HEK293 (cell line): ENCODE measurements at regions not wholly inside any gene's neighbourhood (a gene's known extent, or its start where the extent isn't known, plus 50 kb on each side); places are given as distances from the start of the nearest gene placed in this dataset.

ENCODE experiments used
- ATF2 ChIP-seq: fragments of 450-650 bp; formaldehyde crosslinking; IDR thresholded peaks from 2 replicates; pipeline ENCODE4 v1.5.1; 2016; ENCODE audit warnings: missing biosample characterization, missing genetic modification characterization, low read depth
- CTCF ChIP-seq: fragments of 450-650 bp; formaldehyde crosslinking; IDR thresholded peaks from 2 replicates; pipeline ENCODE4 v1.5.1; 2016; ENCODE audit warnings: missing biosample characterization, missing genetic modification characterization
- MEIS1 ChIP-seq: sonication (generic); formaldehyde crosslinking; IDR thresholded peaks from 2 replicates; pipeline ENCODE4 v1.8.1; 2022; ENCODE audit warnings: missing genetic modification reagents, mild to moderate bottlenecking, borderline replicate concordance
- REST ChIP-seq: fragments of 450-650 bp; formaldehyde crosslinking; IDR thresholded peaks from 2 replicates; pipeline ENCODE4 v1.5.1; 2016; ENCODE audit warnings: missing biosample characterization, missing genetic modification characterization
- SP7 ChIP-seq: fragments of 450-650 bp; formaldehyde crosslinking; IDR thresholded peaks from 2 replicates; pipeline ENCODE4 v1.5.1; 2016; ENCODE audit warnings: missing biosample characterization, missing genetic modification characterization
- YY1 ChIP-seq: fragments of 450-650 bp; formaldehyde crosslinking; IDR thresholded peaks from 2 replicates; pipeline ENCODE4 v1.5.1; 2018; ENCODE audit warnings: missing biosample characterization, missing genetic modification characterization
- ZBTB26 ChIP-seq: fragments of 450-650 bp; formaldehyde crosslinking; optimal IDR thresholded peaks from 2 replicates; pipeline ENCODE3; 2016; ENCODE audit warnings: missing biosample characterization, mild to moderate bottlenecking, missing genetic modification characterization
- ZNF221 ChIP-seq: fragments of 450-650 bp; formaldehyde crosslinking; IDR thresholded peaks from 2 replicates; pipeline ENCODE4 v1.5.1; 2017; ENCODE audit warnings: missing biosample characterization, missing genetic modification characterization, borderline replicate concordance
- ZNF223 ChIP-seq: fragments of 450-650 bp; formaldehyde crosslinking; IDR thresholded peaks from 2 replicates; pipeline ENCODE4 v1.5.1; 2016; ENCODE audit warnings: missing biosample characterization, missing genetic modification characterization
- ZNF600 ChIP-seq: fragments of 450-650 bp; formaldehyde crosslinking; IDR thresholded peaks from 2 replicates; pipeline ENCODE4 v1.5.1; 2016; ENCODE audit warnings: missing biosample characterization, missing genetic modification characterization
- ZNF639 ChIP-seq: fragments of 450-650 bp; formaldehyde crosslinking; IDR thresholded peaks from 2 replicates; pipeline ENCODE4 v1.5.1; 2016; ENCODE audit warnings: missing biosample characterization, missing genetic modification characterization
- ZNF776 ChIP-seq: fragments of 450-650 bp; formaldehyde crosslinking; IDR thresholded peaks from 2 replicates; pipeline ENCODE4 v1.5.0; 2017; ENCODE audit warnings: missing biosample characterization, missing genetic modification characterization, borderline replicate concordance

- TF ChIP-seq CTCF (tag by site-specific recombination): no peak
- no peak for TF ChIP-seq ATF2 (tag by site-specific recombination)
- TF ChIP-seq MEIS1 (CRISPR knock-in tag): no peak
- TF ChIP-seq ZNF776: no peak
- TF ChIP-seq ZNF639 (tag by site-specific recombination): no peak
- no peak for TF ChIP-seq REST (tag by site-specific recombination)
- no peak for TF ChIP-seq ZNF600 (tag by site-specific recombination)
- no peak for TF ChIP-seq SP7
- TF ChIP-seq YY1 (tag by site-specific recombination): no peak
- TF ChIP-seq ZBTB26 (tag by site-specific recombination): no peak
- TF ChIP-seq ZNF221 (tag by site-specific recombination): no peak
- no peak for TF ChIP-seq ZNF223
Observed at GRCh38 chr1:106756752-106757151, 299.7 kb upstream of the PRMT6 start.
